CD4-positive, alpha-beta T cell (primary cell): ENCODE measurements at regions not wholly inside any gene's neighbourhood (a gene's known extent, or its start where the extent isn't known, plus 50 kb on each side); places are given as distances from the start of the nearest gene placed in this dataset.

ENCODE experiments used
- ATAC-seq: fragments of 200-7000 bp; cut with Tn5 transposase; one replicate; pipeline ENCODE4 v1.10.0; 2022; ENCODE audit warnings: mild to moderate bottlenecking; ENCODE audit not compliant: poor library complexity
- CTCF ChIA-PET: fragments of 350-600 bp; sonication (Branson Sonifier 250); formaldehyde crosslinking; loops from one replicate; lab custom pipeline; 2021; ENCODE audit warnings: antibody characterized with exemption, inconsistent platforms; lab: Charles Lee
- POLR2A ChIA-PET: fragments of 350-600 bp; sonication (Branson Sonifier 250); formaldehyde crosslinking; loops from one replicate; lab custom pipeline; 2021; ENCODE audit warnings: antibody characterized with exemption, inconsistent platforms; lab: Charles Lee
- DNase-seq, 14 experiments: peaks; one replicate each; pipeline ENCODE4 v3.0.0-alpha.2; 2013 to 2020; ENCODE audit warnings: mixed read lengths in 2 of 14
- H3K27ac ChIP-seq, 2 donors: one replicate each; pipeline versions ENCODE4 v1.5.1 to v1.7.0; 2013; ENCODE audit warnings: low read length in 2 of 2, low read depth in 1 of 2, mild to moderate bottlenecking in 1 of 2
- H3K27me3 ChIP-seq, 2 experiments: 1 replicate in 1 of 2; 2 replicates in 1 of 2; pipeline versions ENCODE4 v1.6.1 to v1.7.0; 2013; ENCODE audit warnings: low read length in 2 of 2, control low read depth in 1 of 2, mild to moderate bottlenecking in 1 of 2, moderate library complexity in 1 of 2; ENCODE audit not compliant: insufficient read depth in 2 of 2, control insufficient read depth in 1 of 2
- H3K36me3 ChIP-seq: one replicate; pipeline ENCODE4 v1.6.1; 2013; ENCODE audit warnings: low read length, control low read depth; ENCODE audit not compliant: insufficient read depth
- H3K4me1 ChIP-seq: one replicate; pipeline ENCODE4 v1.6.1; 2013; ENCODE audit warnings: low read length, control low read depth; ENCODE audit not compliant: insufficient read depth
- H3K4me3 ChIP-seq: one replicate; pipeline ENCODE4 v1.5.1; 2013; ENCODE audit warnings: mild to moderate bottlenecking, low read length, moderate library complexity
- H3K9me3 ChIP-seq, 2 experiments: 1 replicate in 1 of 2; 2 replicates in 1 of 2; pipeline versions ENCODE4 v1.6.1 to v1.7.0; 2013; ENCODE audit warnings: low read length in 2 of 2, mild to moderate bottlenecking in 2 of 2, control low read depth in 1 of 2, moderate library complexity in 1 of 2; ENCODE audit not compliant: control insufficient read depth in 1 of 2, insufficient read depth in 1 of 2
- H3K27ac Mint-ChIP-seq: one replicate; pipeline ENCODE4 v1.8.0; 2020; ENCODE audit warnings: mixed read lengths
- H3K27me3 Mint-ChIP-seq: one replicate; pipeline ENCODE4 v1.8.0; 2021; ENCODE audit warnings: mixed read lengths
- H3K36me3 Mint-ChIP-seq: one replicate; pipeline ENCODE4 v1.8.0; 2021; ENCODE audit warnings: low read depth, mixed read lengths
- H3K4me1 Mint-ChIP-seq: one replicate; pipeline ENCODE4 v1.8.0; 2021; ENCODE audit warnings: low read depth, mixed read lengths
- H3K4me3 Mint-ChIP-seq: one replicate; pipeline ENCODE4 v1.8.0; 2020; ENCODE audit warnings: mild to moderate bottlenecking, mixed read lengths
- H3K9me3 Mint-ChIP-seq: one replicate; pipeline ENCODE4 v1.8.0; 2020; ENCODE audit warnings: mixed read lengths
- CTCF ChIP-seq: fragments of 200-600 bp; IDR thresholded peaks from one replicate; pipeline ENCODE4 v1.8.0; 2022; ENCODE audit warnings: antibody characterized with exemption, mild to moderate bottlenecking
- intact Hi-C, 2 experiments: fragments of 100-400 bp; cut with DNase I in 1 of 2; cut with micrococcal nuclease in 1 of 2; formaldehyde crosslinking; loops; one replicate each; pipeline versions ENCODE4 v1.15.1 to v1.9.0; 2023 to 2025; cut with DNase I, micrococcal nuclease

GRCh38 chr3:66931291-66931690 lies 66.8 kb upstream of the KBTBD8 start:
- Mint-ChIP-seq H3K27ac (no peak overlapping the region), H3K27me3 (peaks cover 9% of the 10 kb centered on the region), H3K36me3 (no peaks in the 10 kb centered on the region), H3K4me3 (no peak overlapping the region), H3K9me3 (no peaks in the 10 kb centered on the region), H3K4me1 (no peaks in the 10 kb centered on the region)
- CTCF ChIA-PET: no interaction called here
- Histone ChIP-seq H3K4me3 (no peak overlapping the region), H3K27ac (no peak overlapping the region), H3K27me3 (no peaks in the 10 kb centered on the region), H3K9me3 (no peaks in the 10 kb centered on the region), H3K4me1 (no peaks in the 10 kb centered on the region), H3K36me3 (no peaks in the 10 kb centered on the region)
- ATAC-seq: no peak
- POLR2A ChIA-PET: no interaction called here
- TF ChIP-seq CTCF: no peak
- DNase-seq: no peak
- intact Hi-C loops: no loop called here

DNA sequence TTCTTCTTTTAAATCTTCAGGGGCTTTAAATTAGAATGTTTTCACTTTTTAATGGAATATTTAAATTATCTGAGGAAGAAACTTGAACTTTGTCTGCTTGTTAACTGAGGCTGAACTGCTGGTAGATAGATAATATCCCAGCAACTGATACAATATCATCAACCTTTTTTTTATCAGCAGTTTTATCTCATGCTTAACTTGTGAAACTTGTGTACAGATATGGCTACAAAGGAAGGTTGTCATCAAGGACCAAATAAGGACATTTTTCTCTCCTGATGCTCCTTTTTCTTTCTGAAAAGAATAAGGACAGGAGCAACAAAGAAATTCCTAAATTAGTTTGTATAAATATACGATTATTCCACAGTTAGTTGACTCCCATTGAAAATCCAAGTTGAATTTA lies 66.4 kb upstream of the KBTBD8 start:
- Mint-ChIP-seq H3K9me3 (no peaks in the 10 kb centered on the region), H3K27ac (no peak overlapping the region), H3K4me1 (no peaks in the 10 kb centered on the region), H3K4me3 (no peak overlapping the region), H3K36me3 (no peaks in the 10 kb centered on the region), H3K27me3 (peaks cover 9% of the 10 kb centered on the region)
- DNase-seq (no peak), ATAC-seq (no peak)
- intact Hi-C loops: no loop called here
- Histone ChIP-seq H3K9me3 (no peaks in the 10 kb centered on the region), H3K36me3 (no peaks in the 10 kb centered on the region), H3K4me3 (no peak overlapping the region), H3K4me1 (no peaks in the 10 kb centered on the region), H3K27me3 (no peaks in the 10 kb centered on the region), H3K27ac (no peak overlapping the region)
- ChIA-PET CTCF (no interaction called here), POLR2A (no interaction called here)
- no peak for TF ChIP-seq CTCF

GRCh38 chr3:66933233-66933632 lies 64.9 kb upstream of the KBTBD8 start:
- Histone ChIP-seq H3K27me3 (no peaks in the 10 kb centered on the region), H3K27ac (no peak overlapping the region), H3K4me3 (no peak overlapping the region), H3K4me1 (no peaks in the 10 kb centered on the region), H3K36me3 (no peaks in the 10 kb centered on the region), H3K9me3 (no peaks in the 10 kb centered on the region)
- Mint-ChIP-seq H3K27ac (no peak overlapping the region), H3K4me3 (no peak overlapping the region), H3K4me1 (no peaks in the 10 kb centered on the region), H3K27me3 (peaks cover 11% of the 10 kb centered on the region), H3K9me3 (no peaks in the 10 kb centered on the region), H3K36me3 (no peaks in the 10 kb centered on the region)
- no peak for TF ChIP-seq CTCF
- intact Hi-C loops: no loop called here
- no peak for DNase-seq
- ATAC-seq: no peak
- ChIA-PET CTCF (no interaction called here), POLR2A (no interaction called here)
